Astrocyte (in vitro differentiated cells and primary cell): ENCODE measurements at regions not wholly inside any gene's neighbourhood (a gene's known extent, or its start where the extent isn't known, plus 50 kb on each side); places are given as distances from the start of the nearest gene placed in this dataset.

Source experiments
- DNase-seq: peaks from one replicate; pipeline ENCODE4 v3.0.0-alpha.2; 2010; ENCODE audit warnings: low read depth
- FAIRE-seq: peaks from 2 replicates; lab custom pipeline; 2011; peaks lifted over from hg19 to GRCh38; lab: Jason Lieb, UNC
- H2AFZ ChIP-seq: 2 replicates; pipeline ENCODE4 v1.6.0; 2012; ENCODE audit warnings: low read depth, low read length, inconsistent platforms
- H3K27ac ChIP-seq: 2 replicates; pipeline ENCODE4 v1.5.1; 2011; ENCODE audit warnings: low read depth, low read length, inconsistent platforms
- H3K27me3 ChIP-seq: 2 replicates; pipeline ENCODE4 v1.6.0; 2011; ENCODE audit warnings: low read length, inconsistent platforms; ENCODE audit not compliant: insufficient read depth
- H3K36me3 ChIP-seq: 2 replicates; pipeline ENCODE4 v1.5.1; 2011; ENCODE audit warnings: low read length, inconsistent platforms; ENCODE audit not compliant: insufficient read depth
- H3K4me1 ChIP-seq: 2 replicates; pipeline ENCODE4 v1.5.1; 2011; ENCODE audit warnings: low read length, inconsistent platforms; ENCODE audit not compliant: insufficient read depth
- H3K4me2 ChIP-seq: 2 replicates; pipeline ENCODE4 v1.6.0; 2012; ENCODE audit warnings: low read length, inconsistent platforms
- H3K4me3 ChIP-seq: 2 replicates; pipeline ENCODE4 v1.5.1; 2011; ENCODE audit warnings: low read depth, mild to moderate bottlenecking, low read length, inconsistent platforms; ENCODE audit not compliant: insufficient read depth
- H3K79me2 ChIP-seq: 2 replicates; pipeline ENCODE4 v1.6.0; 2012; ENCODE audit warnings: mild to moderate bottlenecking, low read length, inconsistent platforms; ENCODE audit not compliant: insufficient read depth
- H3K9ac ChIP-seq: 2 replicates; pipeline ENCODE4 v1.6.0; 2012; ENCODE audit warnings: mild to moderate bottlenecking, low read length, inconsistent platforms
- H3K9me3 ChIP-seq: 2 replicates; pipeline ENCODE4 v1.5.1; 2012; ENCODE audit warnings: low read depth, mild to moderate bottlenecking, low read length, inconsistent platforms; ENCODE audit not compliant: insufficient read depth
- H4K20me1 ChIP-seq: 2 replicates; pipeline ENCODE4 v1.6.0; 2012; ENCODE audit warnings: low read length, inconsistent platforms; ENCODE audit not compliant: insufficient read depth
- H3K27ac Mint-ChIP-seq: one replicate; pipeline ENCODE4 v1.8.0; 2021; ENCODE audit warnings: mild to moderate bottlenecking, mixed read lengths; ENCODE audit not compliant: unreplicated experiment
- H3K27me3 Mint-ChIP-seq: one replicate; pipeline ENCODE4 v1.8.0; 2021; ENCODE audit warnings: low read depth, mixed read lengths; ENCODE audit not compliant: unreplicated experiment
- H3K36me3 Mint-ChIP-seq: one replicate; pipeline ENCODE4 v1.8.0; 2021; ENCODE audit warnings: low read depth, mixed read lengths; ENCODE audit not compliant: unreplicated experiment
- H3K4me1 Mint-ChIP-seq: one replicate; pipeline ENCODE4 v1.8.0; 2021; ENCODE audit warnings: low read depth, mixed read lengths; ENCODE audit not compliant: unreplicated experiment
- H3K4me3 Mint-ChIP-seq: one replicate; pipeline ENCODE4 v1.8.0; 2021; ENCODE audit warnings: mild to moderate bottlenecking, moderate library complexity, mixed read lengths; ENCODE audit not compliant: unreplicated experiment
- H3K9me3 Mint-ChIP-seq: one replicate; pipeline ENCODE4 v1.8.0; 2021; ENCODE audit warnings: mild to moderate bottlenecking, mixed read lengths; ENCODE audit not compliant: unreplicated experiment
- CTCF ChIP-seq: IDR thresholded peaks from 2 replicates; pipeline ENCODE4 v1.5.1; 2011; ENCODE audit warnings: low read depth, mild to moderate bottlenecking, inconsistent platforms, low read length, moderate library complexity; ENCODE audit not compliant: insufficient read depth
- EZH2 ChIP-seq: IDR thresholded peaks from 2 replicates; pipeline ENCODE4 v1.6.1; 2012; ENCODE audit warnings: mild to moderate bottlenecking, low read length, inconsistent platforms; ENCODE audit not compliant: insufficient read depth

GRCh38 chr4:13947921-13948320 lies 320.4 kb upstream of the BOD1L1 start:
- no peaks in the 10 kb centered on the region for H3K36me3 Mint-ChIP-seq
- Histone ChIP-seq H2AFZ (no peak overlapping the region), H3K4me2 (no peak overlapping the region), H3K36me3 (no peaks in the 10 kb centered on the region), H3K27me3 (no peaks in the 10 kb centered on the region), H4K20me1 (no peaks in the 10 kb centered on the region), H3K79me2 (no peaks in the 10 kb centered on the region), H3K27ac (no peak overlapping the region), H3K9ac (no peak overlapping the region), H3K9me3 (no peaks in the 10 kb centered on the region), H3K4me3 (no peak overlapping the region), H3K4me1 (no peaks in the 10 kb centered on the region)
- H3K27ac Mint-ChIP-seq, result no peak overlapping the region
- DNase-seq, result no peak
- H3K9me3 Mint-ChIP-seq, result peaks cover 1% of the 10 kb centered on the region
- H3K27me3 Mint-ChIP-seq, result peaks cover 3% of the 10 kb centered on the region
- H3K4me3 Mint-ChIP-seq, result no peak overlapping the region
- H3K4me1 Mint-ChIP-seq, result peaks cover 3% of the 10 kb centered on the region
- no peak for TF ChIP-seq EZH2
- no peak for TF ChIP-seq CTCF
- FAIRE-seq, result no peak

- Mint-ChIP-seq H3K4me1 (peaks cover 3% of the 10 kb centered on the region), H3K27me3 (peaks cover 3% of the 10 kb centered on the region), H3K4me3 (no peak overlapping the region)
Observed at GRCh38 chr4:13950491-13950890, 323.0 kb upstream of the BOD1L1 start.

More at GRCh38 chr4:13950491-13950890, 323.0 kb upstream of the BOD1L1 start:
- no peaks in the 10 kb centered on the region for H4K20me1 ChIP-seq
- H3K9ac ChIP-seq, result no peak overlapping the region
- no peaks in the 10 kb centered on the region for H3K79me2 ChIP-seq
- no peaks in the 10 kb centered on the region for H3K36me3 Mint-ChIP-seq
- H3K9me3 ChIP-seq, result no peaks in the 10 kb centered on the region
- no peak overlapping the region for H3K4me3 ChIP-seq
- no peak overlapping the region for H2AFZ ChIP-seq
- FAIRE-seq (no peak), DNase-seq (no peak)
- H3K27ac Mint-ChIP-seq, result no peak overlapping the region
- no peak overlapping the region for H3K4me2 ChIP-seq
- H3K27ac ChIP-seq, result no peak overlapping the region
- H3K4me1 ChIP-seq, result no peaks in the 10 kb centered on the region
- no peaks in the 10 kb centered on the region for H3K36me3 ChIP-seq
- H3K27me3 ChIP-seq, result no peaks in the 10 kb centered on the region
- no peaks in the 10 kb centered on the region for H3K9me3 Mint-ChIP-seq
- TF ChIP-seq CTCF, result no peak
- no peak for TF ChIP-seq EZH2
